ENCODE measurements at regions not wholly inside any gene's neighbourhood (a gene's known extent, or its start where the extent isn't known, plus 50 kb on each side); places are given as distances from the start of the nearest gene placed in this dataset.
"Not testable (repeated sequence)": the region's sequence is repeated elsewhere in the genome, so short reads cannot be mapped to it uniquely, and the experiment has no call there.

DNA sequence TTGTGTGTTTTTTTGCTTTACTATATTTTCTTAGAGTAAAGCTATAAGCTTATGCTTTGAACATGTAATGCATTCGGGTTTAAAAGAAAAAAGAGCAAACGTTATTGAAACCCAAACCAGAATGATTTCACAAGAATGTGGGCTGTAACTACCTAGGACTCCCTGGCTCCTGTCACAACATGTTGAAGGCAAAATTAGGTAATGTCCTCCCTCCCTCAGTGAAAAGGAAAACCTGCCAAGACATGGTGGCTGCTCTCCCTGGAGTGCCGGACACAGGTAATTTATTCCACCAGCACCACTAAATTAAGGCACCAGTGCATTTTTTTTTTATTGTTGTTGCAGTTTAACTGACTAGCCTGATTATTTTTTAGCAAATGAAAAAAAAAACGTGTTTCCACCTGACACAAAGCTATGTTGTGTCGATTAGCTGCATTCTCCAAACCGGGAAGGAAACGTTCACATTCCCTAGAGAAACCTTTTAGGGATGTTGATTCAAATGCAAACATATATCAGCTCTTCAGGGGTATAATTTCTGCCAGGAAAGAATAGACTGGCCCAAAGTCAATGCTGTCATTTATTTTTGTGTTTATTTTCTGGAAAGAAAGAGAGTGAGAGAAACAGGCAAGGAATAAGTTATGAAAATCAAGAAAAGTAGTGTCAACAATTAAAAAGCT, 134.6 kb downstream of the CCDC34 start:
- H3K4me3 ChIP-seq = no peak overlapping the region
- DNase-seq (ENCODE audit: low read depth in 1 of 2, low spot score in 1 of 2) (no peak), ATAC-seq (no peak), FAIRE-seq (no peak)
- H3K4me1 ChIP-seq = peaks cover 2% of the 10 kb centered on the region; the same call in 2 of the 3 replicates
- ChIA-PET CTCF (interaction anchor here (1.4 to 1.7 kb wide), 3 partner anchors 17 to 69 kb away, joined by 4 read pairs; no protein-coding TSS in a partner anchor), POLR2A (interaction anchor here (0.5 kb wide), 1 partner anchor 115 kb away, joined by 4 read pairs; no protein-coding TSS in a partner anchor)
- WGBS (ENCODE audit: missing lambda C conversion rate) = 75% methylated on average over 7 of the region's 7 CpGs
- H3K9me3 ChIP-seq = no peaks in the 10 kb centered on the region
- TF ChIP-seq HDAC2 (IDR thresholded peaks at IDR 0.05) (no peak), ZSCAN20 (CRISPR knock-in tag; IDR thresholded peaks at IDR 0.05) (no peak), CEBPB (IDR thresholded peaks at IDR 0.05) (no peak), NPAS2 (CRISPR knock-in tag; IDR thresholded peaks at IDR 0.05; ENCODE audit: borderline replicate concordance) (no peak), JUNB (IDR thresholded peaks at IDR 0.05) (no peak), CBX8 (IDR thresholded peaks at IDR 0.05) (no peak), RFX5 (IDR thresholded peaks at IDR 0.05) (no peak), KDM1A (IDR thresholded peaks at IDR 0.05; ENCODE audit: low read depth) (no peak)
- TF ChIP-seq, protein P1, sequence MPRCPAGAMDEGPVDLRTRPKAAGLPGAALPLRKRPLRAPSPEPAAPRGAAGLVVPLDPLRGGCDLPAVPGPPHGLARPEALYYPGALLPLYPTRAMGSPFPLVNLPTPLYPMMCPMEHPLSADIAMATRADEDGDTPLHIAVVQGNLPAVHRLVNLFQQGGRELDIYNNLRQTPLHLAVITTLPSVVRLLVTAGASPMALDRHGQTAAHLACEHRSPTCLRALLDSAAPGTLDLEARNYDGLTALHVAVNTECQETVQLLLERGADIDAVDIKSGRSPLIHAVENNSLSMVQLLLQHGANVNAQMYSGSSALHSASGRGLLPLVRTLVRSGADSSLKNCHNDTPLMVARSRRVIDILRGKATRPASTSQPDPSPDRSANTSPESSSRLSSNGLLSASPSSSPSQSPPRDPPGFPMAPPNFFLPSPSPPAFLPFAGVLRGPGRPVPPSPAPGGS (IDR thresholded peaks at IDR 0.05) = no peak
- no peak overlapping the region for H3K4me2 ChIP-seq
- H3K27ac ChIP-seq = no peak overlapping the region

DNA sequence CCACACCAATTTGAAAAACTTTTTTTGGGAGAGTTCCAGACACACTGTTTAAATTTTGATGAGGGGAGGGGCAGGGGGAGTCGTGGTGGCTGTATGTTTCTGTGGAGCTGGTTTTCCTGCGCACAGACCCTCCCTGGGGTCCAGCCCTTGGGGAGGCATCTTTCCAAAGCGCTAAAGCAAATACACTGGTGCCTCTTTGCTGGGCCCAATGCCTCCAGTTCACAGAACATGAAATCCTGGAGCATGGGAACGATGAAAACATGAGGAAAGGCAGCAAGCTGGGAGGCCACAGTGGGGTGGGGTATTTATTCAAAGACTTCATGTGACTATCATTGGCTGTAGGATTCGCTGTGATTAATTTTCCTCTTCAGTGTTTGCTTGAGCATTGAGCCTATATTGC, 135.3 kb downstream of the CCDC34 start:
- H3K4me1 ChIP-seq = no peaks in the 10 kb centered on the region
- no peak overlapping the region for H3K27ac ChIP-seq
- no peak overlapping the region for H3K4me3 ChIP-seq
- ATAC-seq = no peak
- ChIA-PET POLR2A (no interaction called here), CTCF (interaction anchor here (1.6 to 1.7 kb wide), 2 partner anchors 16 to 69 kb away, joined by 4 read pairs; no protein-coding TSS in a partner anchor)
- no peaks in the 10 kb centered on the region for H3K9me3 ChIP-seq
- no peak for FAIRE-seq
- 69% methylated on average over 5 of the region's 5 CpGs for WGBS (ENCODE audit: missing lambda C conversion rate)
- TF ChIP-seq EP300 (IDR thresholded peaks at IDR 0.05) (no peak), SREBF2 (IDR thresholded peaks at IDR 0.05) (no peak), POLR2A (IDR thresholded peaks at IDR 0.05; ENCODE audit: low read length) (no peak), PHF8 (IDR thresholded peaks at IDR 0.05; ENCODE audit: borderline replicate concordance, low read depth) (no peak), ZNF302 (CRISPR knock-in tag; IDR thresholded peaks at IDR 0.05) (no peak), GATA3 (IDR thresholded peaks at IDR 0.05; ENCODE audit: borderline replicate concordance) (no peak), RAD21 (conservative IDR thresholded peaks at IDR 0.05 in 1 of 2, IDR thresholded peaks at IDR 0.05 in 1 of 2) (no peak), POLR2AphosphoS2 (conservative IDR thresholded peaks at IDR 0.05; ENCODE audit: low read length) (no peak), ZC3H11A (IDR thresholded peaks at IDR 0.05) (no peak), EHMT2 (IDR thresholded peaks at IDR 0.05; ENCODE audit: low read depth) (no peak), MYC (IDR thresholded peaks at IDR 0.05; ENCODE audit: borderline replicate concordance, low read length) (no peak), NFE2L2 (conservative IDR thresholded peaks at IDR 0.05; ENCODE audit: low read length) (no peak), HMGXB4 (CRISPR knock-in tag; IDR thresholded peaks at IDR 0.05; ENCODE audit: borderline replicate concordance) (no peak), RFX5 (IDR thresholded peaks at IDR 0.05) (no peak), NPAS2 (CRISPR knock-in tag; IDR thresholded peaks at IDR 0.05; ENCODE audit: borderline replicate concordance) (no peak), USF2 (IDR thresholded peaks at IDR 0.05) (no peak), CBX8 (IDR thresholded peaks at IDR 0.05) (no peak), RNF2 (IDR thresholded peaks at IDR 0.05; ENCODE audit: borderline replicate concordance, low read depth) (no peak)
- H3K4me2 ChIP-seq = no peak overlapping the region
- DNase-seq (ENCODE audit: low read depth in 1 of 2, low spot score in 1 of 2) = no peak

- POLR2A ChIA-PET; H3K9me3 ChIP-seq; DNase-seq (ENCODE audit: low read depth in 1 of 2, low spot score in 1 of 2); ATAC-seq; CTCF ChIA-PET; H3K4me2 ChIP-seq; H3K4me3 ChIP-seq; FAIRE-seq: not testable (repeated sequence)
- peak overlapping the region in 1 of 2 experiments; percentile 79; a peak in 1 of 6 replicates for H3K27ac ChIP-seq
- 96% methylated on average over 15 of the region's 24 CpGs for WGBS (ENCODE audit: missing lambda C conversion rate)
- peaks cover 35% of the 10 kb centered on the region for H3K4me1 ChIP-seq
These were observed 143.5 kb downstream of the CCDC34 start for GRCh38 chr11:27219487-27220039.
